Effector memory CD8-positive, alpha-beta T cell (primary cell): ENCODE measurements at regions not wholly inside any gene's neighbourhood (a gene's known extent, or its start where the extent isn't known, plus 50 kb on each side); places are given as distances from the start of the nearest gene placed in this dataset.

Experiments
- ATAC-seq: fragments of 150-1000 bp; cut with Tn5 transposase; replicated peaks from 2 replicates; pipeline ENCODE4 v1.10.0; 2021; ENCODE audit warnings: mild to moderate bottlenecking, moderate library complexity
- DNase-seq, 3 experiments: peaks; one replicate each; pipeline ENCODE4 v3.0.0; 2021
- H3K27ac Mint-ChIP-seq, 2 donors: one replicate each; pipeline ENCODE4 v1.8.0; 2022; ENCODE audit warnings: mild to moderate bottlenecking in 2 of 2, mixed read lengths in 2 of 2, moderate library complexity in 2 of 2
- H3K27me3 Mint-ChIP-seq, 2 donors: one replicate each; pipeline ENCODE4 v1.8.0; 2022; ENCODE audit warnings: mixed read lengths in 2 of 2
- H3K36me3 Mint-ChIP-seq: one replicate; pipeline ENCODE4 v1.8.0; 2022; ENCODE audit warnings: mild to moderate bottlenecking, moderate library complexity, mixed read lengths; ENCODE audit not compliant: insufficient read depth
- H3K4me1 Mint-ChIP-seq, 2 donors: one replicate each; pipeline ENCODE4 v1.8.0; 2022; ENCODE audit warnings: low read depth in 2 of 2, mixed read lengths in 2 of 2
- H3K4me3 Mint-ChIP-seq, 2 donors: one replicate each; pipeline ENCODE4 v1.8.0; 2022; ENCODE audit warnings: mild to moderate bottlenecking in 2 of 2, mixed read lengths in 2 of 2, moderate library complexity in 2 of 2
- H3K9me3 Mint-ChIP-seq, 2 donors: one replicate each; pipeline ENCODE4 v1.8.0; 2022; ENCODE audit warnings: mixed read lengths in 2 of 2

- Mint-ChIP-seq H3K36me3 (no peaks in the 10 kb centered on the region), H3K4me3 (no peak overlapping the region), H3K27ac (no peak overlapping the region), H3K9me3 (peaks cover 0 to 5% of the 10 kb centered on the region in 2 donors), H3K27me3 (no peaks in the 10 kb centered on the region), H3K4me1 (no peaks in the 10 kb centered on the region)
- DNase-seq: no peak
- ATAC-seq: no peak
Measured at GRCh38 chr14:42222924-42223471, 616.3 kb downstream of the LRFN5 start.

GRCh38 chr14:42214981-42215491 lies 608.4 kb downstream of the LRFN5 start:
- peaks cover 0 to 3% of the 10 kb centered on the region in 2 donors for H3K9me3 Mint-ChIP-seq
- no peak for ATAC-seq
- no peaks in the 10 kb centered on the region for H3K4me1 Mint-ChIP-seq
- H3K4me3 Mint-ChIP-seq: no peak overlapping the region
- no peaks in the 10 kb centered on the region for H3K27me3 Mint-ChIP-seq
- H3K27ac Mint-ChIP-seq: no peak overlapping the region
- H3K36me3 Mint-ChIP-seq: no peaks in the 10 kb centered on the region
- DNase-seq: no peak

GRCh38 chr14:42200957-42201356 lies 594.3 kb downstream of the LRFN5 start:
- no peak for ATAC-seq
- Mint-ChIP-seq H3K27me3 (no peaks in the 10 kb centered on the region), H3K36me3 (no peaks in the 10 kb centered on the region), H3K27ac (no peak overlapping the region), H3K4me3 (no peak overlapping the region), H3K9me3 (peaks cover 0 to 2% of the 10 kb centered on the region in 2 donors), H3K4me1 (no peaks in the 10 kb centered on the region)
- no peak for DNase-seq

- no peaks in the 10 kb centered on the region for H3K9me3 Mint-ChIP-seq
- no peaks in the 10 kb centered on the region for H3K4me1 Mint-ChIP-seq
- H3K27me3 Mint-ChIP-seq: no peaks in the 10 kb centered on the region
- no peak for DNase-seq
- no peak for ATAC-seq
- H3K4me3 Mint-ChIP-seq: no peak overlapping the region
- no peaks in the 10 kb centered on the region for H3K36me3 Mint-ChIP-seq
- no peak overlapping the region for H3K27ac Mint-ChIP-seq
Measured at GRCh38 chr14:42198010-42198409, 591.3 kb downstream of the LRFN5 start.

GRCh38 chr14:42192738-42193653 lies 586.3 kb downstream of the LRFN5 start:
- H3K27me3 Mint-ChIP-seq: no peaks in the 10 kb centered on the region
- no peaks in the 10 kb centered on the region for H3K36me3 Mint-ChIP-seq
- H3K27ac Mint-ChIP-seq: no peak overlapping the region
- peaks cover 5 to 13% of the 10 kb centered on the region in 2 donors for H3K9me3 Mint-ChIP-seq
- H3K4me3 Mint-ChIP-seq: no peak overlapping the region
- DNase-seq (no peak), ATAC-seq (no peak)
- H3K4me1 Mint-ChIP-seq: no peaks in the 10 kb centered on the region

- ATAC-seq (no peak), DNase-seq (no peak)
- Mint-ChIP-seq H3K27ac (no peak overlapping the region), H3K4me1 (no peaks in the 10 kb centered on the region), H3K27me3 (no peaks in the 10 kb centered on the region), H3K4me3 (no peak overlapping the region), H3K9me3 (peaks cover 5 to 13% of the 10 kb centered on the region in 2 donors), H3K36me3 (no peaks in the 10 kb centered on the region)
Measured at GRCh38 chr14:42190744-42191143, 584.1 kb downstream of the LRFN5 start.

- no peak for DNase-seq
- ATAC-seq: no peak
- no peak overlapping the region for H3K27ac Mint-ChIP-seq
- H3K4me1 Mint-ChIP-seq: no peaks in the 10 kb centered on the region
- no peaks in the 10 kb centered on the region for H3K36me3 Mint-ChIP-seq
- no peaks in the 10 kb centered on the region for H3K27me3 Mint-ChIP-seq
- no peak overlapping the region for H3K4me3 Mint-ChIP-seq
- peaks cover 6 to 13% of the 10 kb centered on the region in 2 donors for H3K9me3 Mint-ChIP-seq
Measured at GRCh38 chr14:42187846-42188245, 581.2 kb downstream of the LRFN5 start.

GRCh38 chr14:42185718-42186117 lies 579.0 kb downstream of the LRFN5 start:
- no peaks in the 10 kb centered on the region for H3K27me3 Mint-ChIP-seq
- H3K36me3 Mint-ChIP-seq: no peaks in the 10 kb centered on the region
- no peak for DNase-seq
- no peak for ATAC-seq
- no peak overlapping the region for H3K27ac Mint-ChIP-seq
- H3K9me3 Mint-ChIP-seq: peaks cover 7 to 17% of the 10 kb centered on the region in 2 donors
- H3K4me1 Mint-ChIP-seq: no peaks in the 10 kb centered on the region
- no peak overlapping the region for H3K4me3 Mint-ChIP-seq

GRCh38 chr14:42174357-42174756 lies 567.7 kb downstream of the LRFN5 start:
- DNase-seq: no peak
- Mint-ChIP-seq H3K4me1 (no peaks in the 10 kb centered on the region), H3K4me3 (no peak overlapping the region), H3K36me3 (no peaks in the 10 kb centered on the region), H3K27ac (no peak overlapping the region), H3K27me3 (no peaks in the 10 kb centered on the region), H3K9me3 (peaks cover 6 to 19% of the 10 kb centered on the region in 2 donors)
- no peak for ATAC-seq

GRCh38 chr14:42173206-42173605 lies 566.5 kb downstream of the LRFN5 start:
- no peak for ATAC-seq
- peaks cover 6 to 28% of the 10 kb centered on the region in 2 donors for H3K9me3 Mint-ChIP-seq
- H3K36me3 Mint-ChIP-seq: no peaks in the 10 kb centered on the region
- H3K27ac Mint-ChIP-seq: no peak overlapping the region
- no peaks in the 10 kb centered on the region for H3K27me3 Mint-ChIP-seq
- no peaks in the 10 kb centered on the region for H3K4me1 Mint-ChIP-seq
- DNase-seq: no peak
- no peak overlapping the region for H3K4me3 Mint-ChIP-seq

GRCh38 chr14:42172304-42172703 lies 565.6 kb downstream of the LRFN5 start:
- ATAC-seq: no peak
- Mint-ChIP-seq H3K9me3 (peaks cover 6 to 28% of the 10 kb centered on the region in 2 donors), H3K36me3 (no peaks in the 10 kb centered on the region), H3K27me3 (no peaks in the 10 kb centered on the region), H3K4me1 (no peaks in the 10 kb centered on the region), H3K27ac (no peak overlapping the region), H3K4me3 (no peak overlapping the region)
- no peak for DNase-seq

- Mint-ChIP-seq H3K4me3 (no peak overlapping the region), H3K27ac (no peak overlapping the region), H3K27me3 (no peaks in the 10 kb centered on the region), H3K9me3 (peaks cover 4 to 6% of the 10 kb centered on the region in 2 donors), H3K4me1 (no peaks in the 10 kb centered on the region), H3K36me3 (no peaks in the 10 kb centered on the region)
- ATAC-seq (no peak), DNase-seq (no peak)
Measured at GRCh38 chr14:42163136-42163535, 556.5 kb downstream of the LRFN5 start.

- ATAC-seq: no peak
- no peak overlapping the region for H3K4me3 Mint-ChIP-seq
- no peaks in the 10 kb centered on the region for H3K36me3 Mint-ChIP-seq
- no peak for DNase-seq
- no peak overlapping the region for H3K27ac Mint-ChIP-seq
- no peaks in the 10 kb centered on the region for H3K27me3 Mint-ChIP-seq
- H3K4me1 Mint-ChIP-seq: no peaks in the 10 kb centered on the region
- H3K9me3 Mint-ChIP-seq: peaks cover 0 to 6% of the 10 kb centered on the region in 2 donors
Measured at GRCh38 chr14:42159138-42159537, 552.5 kb downstream of the LRFN5 start.
